Right hindlimb (tissue), 1 donor: ENCODE measurements at regions not wholly inside any gene's neighbourhood (a gene's known extent, or its start where the extent isn't known, plus 50 kb on each side); places are given as distances from the start of the nearest gene placed in this dataset.
"Not testable (repeated sequence)": the region's sequence is repeated elsewhere in the genome, so short reads cannot be mapped to it uniquely, and the experiment has no call there.

Experiments
- DNase-seq: peaks from one replicate; pipeline ENCODE4 v3.0.0-alpha.2; 2018

DNA sequence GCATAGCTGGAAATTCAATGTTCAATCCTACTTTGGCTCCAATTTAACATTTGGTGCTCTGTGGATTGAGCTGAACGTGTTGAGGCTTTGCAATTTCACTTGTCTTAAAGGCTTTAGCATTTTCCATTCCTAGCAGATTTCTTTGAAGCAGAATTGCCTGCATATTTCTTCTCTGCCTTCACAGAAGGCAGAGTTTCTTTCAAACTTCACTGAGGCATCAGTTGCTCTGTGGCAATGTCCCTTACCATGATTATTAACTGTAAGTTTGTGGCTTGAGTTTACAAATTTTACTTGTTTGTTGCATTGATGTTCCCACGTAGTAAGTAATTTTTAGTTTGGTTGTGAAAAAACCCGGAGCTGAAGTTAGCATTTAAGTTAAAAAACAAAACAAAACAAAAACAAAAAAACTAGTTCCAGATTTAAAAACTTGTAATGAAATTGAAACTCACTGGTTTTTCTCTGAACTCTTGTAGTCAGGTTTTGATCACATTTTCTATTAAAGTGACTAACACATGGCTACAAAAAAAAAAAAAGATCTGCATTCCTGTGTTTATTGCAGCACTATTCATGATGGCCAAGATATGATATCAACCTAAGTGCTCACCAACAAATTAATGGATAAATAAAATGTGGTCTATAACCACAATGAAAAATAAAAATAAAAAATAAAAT, 55.2 kb upstream of the UXS1 start:
- not testable (repeated sequence) for DNase-seq

GRCh38 chr2:106248548-106249151, 54.5 kb upstream of the UXS1 start:
- DNase-seq = not testable (repeated sequence)
